ENCODE measurements at regions not wholly inside any gene's neighbourhood (a gene's known extent, or its start where the extent isn't known, plus 50 kb on each side); places are given as distances from the start of the nearest gene placed in this dataset.
"Not testable (repeated sequence)": the region's sequence is repeated elsewhere in the genome, so short reads cannot be mapped to it uniquely, and the experiment has no call there.

- no peak for DNase-seq (ENCODE audit: extremely low read depth in 1 of 11, low read depth in 9 of 11, low spot score in 4 of 11)
Observed at GRCh38 chrX:143455046-143455445, 62.2 kb downstream of the SPANXN3 start.

- peak in 1 of 11 donors; percentile 5 for DNase-seq (ENCODE audit: extremely low read depth in 1 of 11, low read depth in 9 of 11, low spot score in 4 of 11)
Observed at GRCh38 chrX:143437439-143437838, 79.8 kb downstream of the SPANXN3 start.

DNA sequence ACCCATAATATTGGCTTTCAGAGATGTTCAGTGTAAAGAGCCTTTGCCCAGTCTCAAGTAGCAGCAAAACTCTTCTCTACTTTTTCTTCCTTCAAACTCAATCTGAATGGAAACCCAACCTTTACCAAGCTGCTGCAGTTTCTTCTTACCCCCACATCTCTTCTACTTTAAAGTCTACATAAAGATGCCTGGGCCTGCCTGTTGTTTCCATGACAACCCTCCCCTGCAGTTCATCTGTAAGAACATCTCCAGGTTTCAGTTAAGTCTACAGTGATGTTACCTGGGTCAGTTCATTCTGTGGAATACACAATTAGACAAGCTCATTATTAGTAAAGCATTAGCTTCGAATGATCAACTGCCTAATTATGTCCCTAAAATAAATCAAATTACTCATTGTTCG lies 81.4 kb downstream of the SPANXN3 start:
- no peak for DNase-seq (ENCODE audit: extremely low read depth in 1 of 11, low read depth in 9 of 11, low spot score in 4 of 11)

GRCh38 chrX:143429811-143430210 lies 87.5 kb downstream of the SPANXN3 start:
- DNase-seq (ENCODE audit: extremely low read depth in 1 of 11, low read depth in 9 of 11, low spot score in 4 of 11): no peak

DNA sequence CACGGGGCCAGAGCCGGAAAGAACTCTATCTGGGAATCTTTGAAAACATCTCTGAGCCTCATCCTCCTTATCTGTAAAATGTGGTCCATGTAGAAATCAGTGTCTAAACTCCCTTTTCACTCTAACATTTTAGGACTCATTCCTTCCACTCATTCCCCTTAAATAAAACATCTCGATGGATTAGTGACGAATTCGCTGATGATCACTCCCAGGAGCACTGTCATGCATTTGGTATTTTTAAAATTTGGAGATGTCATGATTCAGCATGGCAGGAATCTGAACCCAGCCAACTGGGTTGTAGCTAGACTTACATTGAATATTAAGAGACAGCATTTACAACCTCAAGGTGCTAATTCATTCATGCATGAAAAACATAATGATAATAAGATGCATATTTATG lies 88.1 kb downstream of the SPANXN3 start:
- DNase-seq (ENCODE audit: extremely low read depth in 1 of 11, low read depth in 9 of 11, low spot score in 4 of 11): no peak

- no peak for DNase-seq (ENCODE audit: extremely low read depth in 1 of 11, low read depth in 9 of 11, low spot score in 4 of 11)
Observed at GRCh38 chrX:143401160-143401559, 116.1 kb downstream of the SPANXN3 start.

- DNase-seq (ENCODE audit: extremely low read depth in 1 of 11, low read depth in 9 of 11, low spot score in 4 of 11): no peak
Observed at GRCh38 chrX:143378851-143379250, 138.4 kb downstream of the SPANXN3 start.

DNA sequence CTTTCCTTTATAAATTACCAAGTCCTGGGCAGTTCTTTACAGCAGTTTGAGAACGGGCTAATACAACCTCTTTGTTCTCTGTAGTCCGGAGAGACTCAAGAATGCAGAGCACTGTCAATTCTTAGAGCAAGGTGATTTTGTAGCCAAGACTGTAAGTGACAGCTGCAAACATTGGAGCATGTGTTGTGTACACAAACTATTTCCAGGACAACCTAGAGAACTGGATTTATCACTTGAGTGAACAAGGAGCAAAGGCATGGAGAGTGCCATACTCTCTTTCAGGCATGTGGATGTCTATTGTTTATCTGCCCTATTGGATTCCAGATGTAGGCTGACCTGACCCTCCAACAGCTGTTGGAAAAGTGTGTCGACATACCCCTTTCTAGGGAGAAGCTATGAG lies 153.9 kb downstream of the SPANXN3 start:
- DNase-seq (ENCODE audit: extremely low read depth in 1 of 11, low read depth in 9 of 11, low spot score in 4 of 11): peak in 1 of 11 donors; percentile 11

GRCh38 chrX:143340190-143340589 lies 177.1 kb downstream of the SPANXN3 start:
- DNase-seq (ENCODE audit: extremely low read depth in 1 of 11, low read depth in 9 of 11, low spot score in 4 of 11): no peak

DNA sequence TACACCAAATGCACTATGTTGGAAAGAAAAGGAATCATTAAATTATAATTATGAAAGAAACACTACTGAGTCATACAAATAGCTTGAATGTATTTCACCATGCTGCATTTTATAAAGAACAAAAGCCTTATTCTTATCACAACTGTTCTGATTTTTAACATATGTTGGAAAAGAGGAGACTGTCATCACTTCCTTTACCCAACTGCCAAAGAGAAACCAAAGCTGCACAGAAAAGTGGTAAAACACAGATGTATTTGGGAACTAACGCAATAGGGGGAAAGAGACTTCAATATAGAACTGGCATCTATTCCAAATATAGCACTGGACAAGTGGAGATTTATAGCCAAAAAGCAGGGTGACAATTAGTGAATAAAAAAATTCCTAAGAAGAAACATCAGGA lies 181.0 kb downstream of the SPANXN3 start:
- DNase-seq (ENCODE audit: extremely low read depth in 1 of 11, low read depth in 9 of 11, low spot score in 4 of 11): no peak

DNA sequence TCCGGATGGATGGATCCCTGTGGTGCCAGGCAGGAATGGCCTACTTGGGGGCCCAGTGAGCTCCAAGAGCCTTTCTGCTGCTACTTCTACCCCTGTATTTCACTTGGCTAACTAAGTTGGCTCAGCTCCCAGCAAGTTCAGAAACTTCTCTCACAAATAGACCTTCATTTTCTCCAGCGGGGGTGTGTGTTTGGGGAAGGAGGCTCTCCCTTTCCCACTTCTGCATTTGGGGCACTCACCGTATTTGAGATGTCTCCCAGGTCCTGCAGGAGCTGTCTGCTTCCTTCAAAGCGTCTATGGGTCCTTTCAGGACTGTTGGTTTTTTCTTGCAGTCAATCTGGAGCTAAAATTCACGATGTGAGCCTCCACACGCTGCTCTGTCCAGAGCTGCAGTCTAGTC lies 197.7 kb downstream of the SPANXN3 start:
- DNase-seq (ENCODE audit: extremely low read depth in 1 of 11, low read depth in 9 of 11, low spot score in 4 of 11): no peak

DNA sequence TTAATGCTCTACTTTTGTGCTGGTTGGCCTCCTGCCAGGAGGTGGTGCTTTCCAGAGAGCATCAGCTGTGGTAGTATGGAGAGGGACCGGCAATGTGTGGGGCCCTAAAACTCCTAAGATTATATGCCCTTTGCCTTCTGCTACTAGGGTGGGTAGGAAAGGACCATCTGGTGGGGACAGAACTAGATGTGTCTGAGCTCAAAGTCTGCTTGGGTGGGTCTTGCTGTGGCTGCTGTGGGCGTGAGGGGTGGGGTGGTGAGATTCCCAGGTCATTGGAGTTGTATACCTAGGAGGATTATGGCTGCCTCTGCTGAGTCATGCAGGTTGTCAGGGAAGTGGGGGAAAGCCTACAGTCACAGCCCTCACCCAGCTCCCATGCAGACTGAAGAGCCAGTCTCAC lies 198.4 kb downstream of the SPANXN3 start:
- DNase-seq (ENCODE audit: extremely low read depth in 1 of 11, low read depth in 9 of 11, low spot score in 4 of 11): not testable (repeated sequence)

DNA sequence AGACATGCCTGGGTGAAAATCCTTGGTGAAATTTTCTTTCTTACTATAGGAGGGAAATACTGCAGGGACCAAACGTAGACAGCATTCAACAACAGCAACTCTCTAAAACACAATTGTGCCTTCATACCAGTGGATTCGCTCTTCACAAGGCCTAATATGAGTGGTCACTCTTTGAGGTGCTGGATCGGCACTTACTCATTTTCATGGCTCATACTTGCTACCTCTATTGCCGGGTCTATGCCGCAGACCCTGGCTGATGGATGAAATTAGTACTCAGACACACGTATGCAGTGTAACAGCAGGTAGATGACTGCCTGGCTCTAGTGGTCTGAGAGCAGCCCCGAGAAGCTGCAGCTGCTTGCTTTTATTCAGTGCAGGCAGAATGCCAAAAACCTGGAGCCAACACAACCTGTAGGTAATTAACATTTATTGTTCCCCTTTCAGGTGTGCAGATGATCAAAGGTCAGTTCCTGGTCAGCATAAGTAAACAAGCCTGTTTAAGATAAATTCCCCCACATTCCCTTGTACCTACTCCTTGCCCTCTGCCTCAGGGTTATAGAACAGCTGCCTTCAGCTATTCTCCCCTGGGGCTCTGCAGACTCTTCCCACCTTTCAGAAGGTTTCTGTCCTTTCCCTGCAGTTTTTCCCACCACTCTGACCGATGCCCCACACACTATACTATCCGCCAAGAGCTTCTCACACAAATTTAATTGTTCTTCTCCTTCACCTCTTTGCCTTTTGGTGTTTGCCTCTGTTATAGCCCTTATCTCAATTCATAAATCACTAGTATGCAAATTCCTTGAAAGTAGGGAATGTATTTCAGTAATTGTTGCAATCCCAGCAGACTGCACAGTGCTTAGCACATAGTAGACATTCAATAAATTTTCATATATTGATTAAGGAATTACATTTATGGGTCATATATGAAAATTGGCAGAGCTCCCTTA lies 210.0 kb downstream of the SPANXN3 start:
- no peak for DNase-seq (ENCODE audit: extremely low read depth in 1 of 11, low read depth in 9 of 11, low spot score in 4 of 11)

DNA sequence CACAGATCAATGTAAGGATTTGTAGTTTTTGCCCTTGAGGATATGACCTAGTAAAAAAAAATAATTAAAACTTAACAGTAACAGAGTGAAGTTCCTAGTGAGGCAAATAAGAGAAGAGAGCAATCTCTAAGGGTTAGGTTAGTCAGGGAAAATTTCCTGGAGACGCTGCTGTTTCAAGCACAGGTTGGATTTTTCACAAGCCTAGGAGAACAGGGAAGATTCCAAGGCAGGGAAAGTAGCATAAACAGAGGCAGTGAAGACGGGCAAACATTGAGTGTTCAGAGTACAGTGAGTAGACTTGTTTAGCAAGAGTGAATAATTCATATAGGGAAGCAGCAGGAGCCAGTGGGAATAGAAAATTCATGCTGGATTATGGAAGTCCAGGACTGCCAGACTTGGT lies 212.8 kb downstream of the SPANXN3 start:
- DNase-seq (ENCODE audit: extremely low read depth in 1 of 11, low read depth in 9 of 11, low spot score in 4 of 11): no peak

DNA sequence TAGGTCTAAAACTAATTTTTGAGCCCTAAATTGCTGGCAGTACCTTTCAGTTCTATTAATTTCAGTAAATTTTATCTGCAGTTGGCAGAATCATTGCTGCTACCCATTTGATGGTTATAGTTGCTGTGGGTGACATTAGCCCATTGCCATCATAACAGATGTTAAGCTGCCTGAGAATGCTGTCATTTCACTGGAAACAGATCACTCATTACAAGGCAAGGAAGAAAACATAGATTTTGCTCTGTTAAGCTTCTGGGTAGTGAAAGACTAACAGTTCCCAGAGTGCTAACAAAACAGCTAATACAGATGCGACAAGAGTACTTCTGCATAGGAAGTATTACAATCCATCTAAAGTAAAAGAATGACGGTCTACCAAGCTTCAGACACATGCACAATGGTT lies 213.2 kb downstream of the SPANXN3 start:
- no peak for DNase-seq (ENCODE audit: extremely low read depth in 1 of 11, low read depth in 9 of 11, low spot score in 4 of 11)

GRCh38 chrX:143298663-143299241 lies 218.5 kb downstream of the SPANXN3 start:
- peak in 6 of 11 donors; percentile 12 to 31 (median 15) for DNase-seq (ENCODE audit: extremely low read depth in 1 of 11, low read depth in 9 of 11, low spot score in 4 of 11)

DNA sequence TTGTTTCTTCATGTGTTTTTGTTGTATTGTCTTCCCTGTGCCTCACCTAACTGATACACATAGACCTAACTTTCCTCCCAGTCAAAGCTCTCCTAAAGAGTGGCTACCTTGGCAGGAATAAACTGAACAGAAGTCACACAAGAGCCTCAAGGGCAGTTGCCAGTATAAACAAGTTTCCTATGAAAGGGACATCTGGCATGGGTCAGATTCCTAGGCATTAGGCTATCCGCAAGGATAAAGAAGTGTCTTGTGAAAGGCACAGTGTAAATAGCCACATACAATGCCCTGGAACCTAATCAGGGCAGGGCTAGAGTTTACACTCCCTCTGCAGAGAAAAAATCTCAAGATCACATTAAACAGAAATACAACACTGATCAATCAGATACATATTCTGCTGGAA lies 220.8 kb downstream of the SPANXN3 start:
- no peak for DNase-seq (ENCODE audit: extremely low read depth in 1 of 11, low read depth in 9 of 11, low spot score in 4 of 11)

DNA sequence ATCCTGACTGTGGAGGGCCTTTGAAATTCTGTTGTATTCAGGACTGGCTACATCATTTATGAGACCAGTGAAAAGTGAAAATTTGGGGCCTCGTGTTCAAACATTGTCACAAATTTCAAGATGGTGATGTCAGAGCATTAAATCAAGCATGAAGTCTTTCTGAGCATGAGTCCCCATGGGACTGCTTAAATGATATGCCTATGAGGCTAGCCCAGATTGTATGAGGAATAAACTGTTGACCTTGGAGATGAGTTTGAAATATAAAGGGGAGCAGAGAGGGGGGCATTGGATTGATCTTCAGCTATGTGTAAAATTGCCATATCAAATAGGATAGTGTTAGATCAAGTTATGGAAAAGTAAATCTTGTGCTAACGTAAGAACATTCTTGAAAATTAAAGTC lies 230.0 kb downstream of the SPANXN3 start:
- no peak for DNase-seq (ENCODE audit: extremely low read depth in 1 of 11, low read depth in 9 of 11, low spot score in 4 of 11)

DNA sequence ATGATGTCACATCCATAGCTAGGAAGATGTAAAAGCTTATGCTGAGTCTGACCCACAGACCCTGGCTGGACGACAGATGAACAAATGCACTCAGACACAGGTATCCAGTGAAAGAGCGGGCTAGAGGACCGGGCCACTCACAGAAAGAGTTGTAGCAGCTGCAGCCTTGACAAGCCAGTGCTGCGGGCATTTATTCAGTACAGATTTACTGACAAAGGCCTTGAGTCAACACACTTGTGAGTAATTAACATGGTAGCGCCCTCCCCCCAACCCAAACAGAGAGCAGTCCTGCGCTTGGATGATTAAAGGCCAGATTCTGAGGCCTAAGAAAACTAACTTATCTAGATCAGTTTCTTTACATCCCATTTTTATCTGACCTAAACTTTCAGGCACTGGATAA lies 244.6 kb downstream of the SPANXN4 start:
- DNase-seq (ENCODE audit: extremely low read depth in 1 of 11, low read depth in 9 of 11, low spot score in 4 of 11): no peak

DNA sequence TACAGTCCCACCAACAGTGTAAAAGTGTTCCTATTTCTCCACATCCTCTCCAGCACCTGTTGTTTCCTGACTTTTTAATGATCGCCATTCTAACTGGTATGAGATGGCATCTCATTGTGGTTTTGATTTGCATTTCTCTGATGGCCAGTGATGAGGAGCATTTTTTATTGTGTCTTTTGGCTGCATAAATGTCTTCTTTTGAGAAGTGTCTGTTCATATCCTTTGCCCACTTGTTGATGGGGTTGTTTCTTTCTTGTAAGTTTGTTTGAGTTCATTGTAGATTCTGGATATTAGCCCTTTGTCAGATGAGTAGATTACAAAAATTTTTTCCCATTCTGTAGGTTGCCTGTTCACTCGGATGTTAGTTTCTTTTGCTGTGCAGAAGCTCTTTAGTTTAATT lies 218.9 kb downstream of the SPANXN4 start:
- not testable (repeated sequence) for DNase-seq (ENCODE audit: extremely low read depth in 1 of 11, low read depth in 9 of 11, low spot score in 4 of 11)

GRCh38 chrX:143240658-143241057 lies 214.9 kb downstream of the SPANXN4 start:
- no peak for DNase-seq (ENCODE audit: extremely low read depth in 1 of 11, low read depth in 9 of 11, low spot score in 4 of 11)
